CD14-positive monocyte (primary cell): ENCODE measurements at regions not wholly inside any gene's neighbourhood (a gene's known extent, or its start where the extent isn't known, plus 50 kb on each side); places are given as distances from the start of the nearest gene placed in this dataset.

Experiments
- DNase-seq, 3 donors: peaks; one replicate each; pipeline ENCODE4 v3.0.0-alpha.2; 2011 to 2022
- H2AFZ ChIP-seq: 2 replicates; pipeline ENCODE4 v1.6.0; 2012; ENCODE audit warnings: mild to moderate bottlenecking, low read depth, low read length, inconsistent platforms; ENCODE audit not compliant: insufficient read depth, poor library complexity, severe bottlenecking
- H3K27ac ChIP-seq, 2 donors: 1 replicate in 1 of 2; 2 replicates in 1 of 2; pipeline ENCODE4 v1.5.1; 2012 to 2013; ENCODE audit warnings: low read length in 2 of 2, control low read depth in 1 of 2, inconsistent platforms in 1 of 2, low read depth in 1 of 2, mild to moderate bottlenecking in 1 of 2
- H3K27me3 ChIP-seq, 2 donors: one replicate each; pipeline versions ENCODE4 v1.6.0 to v1.6.1; 2011 to 2013; ENCODE audit warnings: low read length in 2 of 2; ENCODE audit not compliant: control insufficient read depth in 2 of 2, insufficient read depth in 2 of 2
- H3K36me3 ChIP-seq, 2 donors: replicated peaks in 1 of 2; 1 replicate in 1 of 2; 2 replicates in 1 of 2; pipeline versions ENCODE4 v1.5.1 to v1.6.1; 2012 to 2013; ENCODE audit warnings: low read length in 2 of 2, control low read depth in 1 of 2, inconsistent platforms in 1 of 2, mild to moderate bottlenecking in 1 of 2; ENCODE audit not compliant: insufficient read depth in 2 of 2, control insufficient read depth in 1 of 2
- H3K4me1 ChIP-seq, 2 donors: 1 replicate in 1 of 2; 2 replicates in 1 of 2; pipeline versions ENCODE4 v1.5.1 to v1.6.1; 2012 to 2013; ENCODE audit warnings: low read length in 2 of 2, control low read depth in 1 of 2, inconsistent platforms in 1 of 2, mild to moderate bottlenecking in 1 of 2, moderate library complexity in 1 of 2; ENCODE audit not compliant: insufficient read depth in 2 of 2, control insufficient read depth in 1 of 2
- H3K4me2 ChIP-seq: replicated peaks from 2 replicates; pipeline ENCODE3; 2012; ENCODE audit warnings: low read length, moderate library complexity, mild to moderate bottlenecking; ENCODE audit not compliant: poor library complexity, severe bottlenecking; ENCODE audit errors: extremely low read depth
- H3K4me3 ChIP-seq, 3 experiments: fragments of 200-600 bp in 1 of 3; sonication (generic) in 1 of 3; replicated peaks in 1 of 3; 1 replicate in 2 of 3; 2 replicates in 1 of 3; pipeline ENCODE4 v1.5.1; 2011 to 2013; ENCODE audit warnings: low read length in 3 of 3, mild to moderate bottlenecking in 3 of 3, control low read depth in 2 of 3, low read depth in 2 of 3, inconsistent platforms in 1 of 3, moderate library complexity in 1 of 3
- H3K79me2 ChIP-seq: 2 replicates; pipeline ENCODE4 v1.6.0; 2012; ENCODE audit warnings: mild to moderate bottlenecking, control low read depth, inconsistent platforms, low read length, moderate library complexity; ENCODE audit not compliant: insufficient read depth
- H3K9ac ChIP-seq: 2 replicates; pipeline ENCODE4 v1.6.0; 2017; ENCODE audit warnings: low read length, mild to moderate bottlenecking; ENCODE audit not compliant: insufficient read depth, poor library complexity, severe bottlenecking
- H3K9me3 ChIP-seq, 2 donors: replicated peaks in 1 of 2; 1 replicate in 1 of 2; 2 replicates in 1 of 2; pipeline versions ENCODE4 v1.5.1 to v1.6.1; 2012 to 2013; ENCODE audit warnings: low read length in 2 of 2, control low read depth in 1 of 2; ENCODE audit not compliant: control insufficient read depth in 1 of 2, insufficient read depth in 1 of 2
- H4K20me1 ChIP-seq: 2 replicates; pipeline ENCODE4 v1.6.0; 2012; ENCODE audit warnings: mild to moderate bottlenecking, low read length, control low read depth, moderate library complexity; ENCODE audit not compliant: insufficient read depth
- H3K27ac Mint-ChIP-seq, 7 donors: one replicate each; pipeline ENCODE4 v1.8.0; 2020; ENCODE audit warnings: mild to moderate bottlenecking in 7 of 7, mixed read lengths in 7 of 7, moderate library complexity in 6 of 7, inconsistent platforms in 2 of 7
- H3K27me3 Mint-ChIP-seq, 3 donors: one replicate each; pipeline ENCODE4 v1.8.0; 2021 to 2022; ENCODE audit warnings: low read depth in 3 of 3, mild to moderate bottlenecking in 3 of 3, mixed read lengths in 3 of 3, moderate library complexity in 3 of 3, inconsistent platforms in 1 of 3
- H3K36me3 Mint-ChIP-seq, 2 donors: one replicate each; pipeline ENCODE4 v1.8.0; 2020; ENCODE audit warnings: mixed read lengths in 2 of 2, inconsistent platforms in 1 of 2, mild to moderate bottlenecking in 1 of 2
- H3K4me1 Mint-ChIP-seq: one replicate; pipeline ENCODE4 v1.8.0; 2020; ENCODE audit warnings: mild to moderate bottlenecking, mixed read lengths
- H3K4me3 Mint-ChIP-seq, 2 donors: one replicate each; pipeline ENCODE4 v1.8.0; 2020; ENCODE audit warnings: mild to moderate bottlenecking in 2 of 2, mixed read lengths in 2 of 2, moderate library complexity in 1 of 2
- H3K9me3 Mint-ChIP-seq, 7 donors: one replicate each; pipeline ENCODE4 v1.8.0; 2020 to 2022; ENCODE audit warnings: mixed read lengths in 7 of 7, mild to moderate bottlenecking in 6 of 7, moderate library complexity in 6 of 7, inconsistent platforms in 2 of 7
- WGBS: methylation state at CpG from one replicate; pipeline ENCODE4 v1.1.5; 2013; ENCODE audit warnings: missing lambda C conversion rate; ENCODE audit not compliant: insufficient coverage; 5-methylcytosine and 5-hydroxymethylcytosine counted together
- intact Hi-C, 2 donors: fragments of 100-400 bp; cut with micrococcal nuclease; formaldehyde crosslinking; loops; one replicate each; pipeline versions ENCODE4 v1.15.0 to v1.15.1; 2023
- TF ChIP-seq, protein P1 (sequence below): fragments of 200-600 bp; IDR thresholded peaks from one replicate; pipeline ENCODE4 v1.8.0; 2022; ENCODE audit warnings: antibody characterized with exemption, mild to moderate bottlenecking

GRCh38 chr4:38390969-38391545 lies 272.9 kb upstream of the KLF3 start:
- no peaks in the 10 kb centered on the region for H4K20me1 ChIP-seq
- DNase-seq, result no peak
- no peak overlapping the region for H3K9ac ChIP-seq
- Mint-ChIP-seq H3K36me3 (peaks cover 0 to 9% of the 10 kb centered on the region in 2 donors), H3K4me3 (no peak overlapping the region), H3K9me3 (peaks cover 22 to 37% (median 34%) of the 10 kb centered on the region in 7 donors), H3K27ac (peak overlapping the region in 1 of 7 donors; percentile 23), H3K27me3 (peaks cover 0 to 4% (median 0%) of the 10 kb centered on the region in 3 donors), H3K4me1 (peaks cover 10% of the 10 kb centered on the region)
- H3K79me2 ChIP-seq, result no peaks in the 10 kb centered on the region
- TF ChIP-seq, protein P1, sequence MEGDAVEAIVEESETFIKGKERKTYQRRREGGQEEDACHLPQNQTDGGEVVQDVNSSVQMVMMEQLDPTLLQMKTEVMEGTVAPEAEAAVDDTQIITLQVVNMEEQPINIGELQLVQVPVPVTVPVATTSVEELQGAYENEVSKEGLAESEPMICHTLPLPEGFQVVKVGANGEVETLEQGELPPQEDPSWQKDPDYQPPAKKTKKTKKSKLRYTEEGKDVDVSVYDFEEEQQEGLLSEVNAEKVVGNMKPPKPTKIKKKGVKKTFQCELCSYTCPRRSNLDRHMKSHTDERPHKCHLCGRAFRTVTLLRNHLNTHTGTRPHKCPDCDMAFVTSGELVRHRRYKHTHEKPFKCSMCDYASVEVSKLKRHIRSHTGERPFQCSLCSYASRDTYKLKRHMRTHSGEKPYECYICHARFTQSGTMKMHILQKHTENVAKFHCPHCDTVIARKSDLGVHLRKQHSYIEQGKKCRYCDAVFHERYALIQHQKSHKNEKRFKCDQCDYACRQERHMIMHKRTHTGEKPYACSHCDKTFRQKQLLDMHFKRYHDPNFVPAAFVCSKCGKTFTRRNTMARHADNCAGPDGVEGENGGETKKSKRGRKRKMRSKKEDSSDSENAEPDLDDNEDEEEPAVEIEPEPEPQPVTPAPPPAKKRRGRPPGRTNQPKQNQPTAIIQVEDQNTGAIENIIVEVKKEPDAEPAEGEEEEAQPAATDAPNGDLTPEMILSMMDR, result no peak
- peaks cover 13 to 29% of the 10 kb centered on the region in 2 donors for H3K9me3 ChIP-seq
- H3K4me3 ChIP-seq, result no peak overlapping the region
- peaks cover 0 to 6% of the 10 kb centered on the region in 2 donors for H3K4me1 ChIP-seq
- no peak overlapping the region for H2AFZ ChIP-seq
- no peaks in the 10 kb centered on the region for H3K27me3 ChIP-seq
- no peaks in the 10 kb centered on the region for H3K36me3 ChIP-seq
- intact Hi-C loops, result no loop called here
- no peak overlapping the region for H3K27ac ChIP-seq
- no peak overlapping the region for H3K4me2 ChIP-seq

GRCh38 chr4:38392223-38392855 lies 271.7 kb upstream of the KLF3 start:
- 100% methylated on average over 1 of the region's 1 CpG for WGBS
- peaks cover 22 to 37% (median 34%) of the 10 kb centered on the region in 7 donors for H3K9me3 Mint-ChIP-seq
- H3K4me1 Mint-ChIP-seq, result peaks cover 10% of the 10 kb centered on the region

More at GRCh38 chr4:38392223-38392855, 271.7 kb upstream of the KLF3 start:
- Histone ChIP-seq H3K9ac (no peak overlapping the region), H3K36me3 (no peaks in the 10 kb centered on the region), H3K9me3 (peaks cover 13 to 29% of the 10 kb centered on the region in 2 donors), H3K27me3 (no peaks in the 10 kb centered on the region), H3K79me2 (no peaks in the 10 kb centered on the region), H3K4me1 (peaks cover 0 to 6% of the 10 kb centered on the region in 2 donors), H2AFZ (no peak overlapping the region), H4K20me1 (no peaks in the 10 kb centered on the region), H3K27ac (no peak overlapping the region), H3K4me3 (no peak overlapping the region), H3K4me2 (no peak overlapping the region)
- no peak overlapping the region for H3K4me3 Mint-ChIP-seq
- no peak overlapping the region for H3K27ac Mint-ChIP-seq
- peaks cover 0 to 4% (median 0%) of the 10 kb centered on the region in 3 donors for H3K27me3 Mint-ChIP-seq
- intact Hi-C loops, result no loop called here
- TF ChIP-seq, protein P1, result no peak
- no peak for DNase-seq
- H3K36me3 Mint-ChIP-seq, result peaks cover 0 to 9% of the 10 kb centered on the region in 2 donors
